ENCODE measurements at regions not wholly inside any gene's neighbourhood (a gene's known extent, or its start where the extent isn't known, plus 50 kb on each side); places are given as distances from the start of the nearest gene placed in this dataset.

GRCh38 chr9:19681846-19682245 lies 107.0 kb downstream of the SLC24A2 start:
- Histone ChIP-seq H3K4me3 (no peak overlapping the region), H3K4me1 (replicated peaks) (no peaks in the 10 kb centered on the region), H3K36me3 (no peaks in the 10 kb centered on the region), H3K9me3 (no peaks in the 10 kb centered on the region), H3K27ac (no peak overlapping the region), H3K27me3 (replicated peaks; ENCODE audit: insufficient read depth) (no peaks in the 10 kb centered on the region)
- TF ChIP-seq POLR2A (IDR thresholded peaks at IDR 0.05) (no peak), POLR2AphosphoS5 (IDR thresholded peaks at IDR 0.05) (no peak), CTCF (IDR thresholded peaks at IDR 0.05) (no peak)
- intact Hi-C loops (cut with DNase I) = no loop called here
- DNase-seq (ENCODE audit: low spot score) = no peak
- WGBS = 81% methylated on average over 3 of the region's 3 CpGs

- H3K9me3 ChIP-seq = no peaks in the 10 kb centered on the region
- H3K27ac ChIP-seq = no peak overlapping the region
- no peaks in the 10 kb centered on the region for H3K27me3 ChIP-seq (replicated peaks; ENCODE audit: insufficient read depth)
- intact Hi-C loops (cut with DNase I) = no loop called here
- no peak overlapping the region for H3K4me3 ChIP-seq
- DNase-seq (ENCODE audit: low spot score) = no peak
- H3K36me3 ChIP-seq = no peaks in the 10 kb centered on the region
- H3K4me1 ChIP-seq (replicated peaks) = no peaks in the 10 kb centered on the region
- 73% methylated on average over 5 of the region's 5 CpGs for WGBS
- no peak for TF ChIP-seq POLR2A (IDR thresholded peaks at IDR 0.05)
- TF ChIP-seq CTCF (IDR thresholded peaks at IDR 0.05) = no peak
- no peak for TF ChIP-seq POLR2AphosphoS5 (IDR thresholded peaks at IDR 0.05)
Measured at GRCh38 chr9:19677924-19678323, 110.9 kb downstream of the SLC24A2 start.

- Histone ChIP-seq H3K36me3 (no peaks in the 10 kb centered on the region), H3K27ac (no peak overlapping the region), H3K4me3 (no peak overlapping the region), H3K9me3 (no peaks in the 10 kb centered on the region), H3K4me1 (replicated peaks) (no peaks in the 10 kb centered on the region), H3K27me3 (replicated peaks; ENCODE audit: insufficient read depth) (no peaks in the 10 kb centered on the region)
- intact Hi-C loops (cut with DNase I) = no loop called here
- no peak for TF ChIP-seq POLR2AphosphoS5 (IDR thresholded peaks at IDR 0.05)
- TF ChIP-seq CTCF (IDR thresholded peaks at IDR 0.05) = no peak
- no peak for TF ChIP-seq POLR2A (IDR thresholded peaks at IDR 0.05)
- WGBS = 75% methylated on average over 9 of the region's 9 CpGs
- no peak for DNase-seq (ENCODE audit: low spot score)
Measured at GRCh38 chr9:19675492-19675891, 113.3 kb downstream of the SLC24A2 start.

- H3K27me3 ChIP-seq (replicated peaks; ENCODE audit: insufficient read depth) = no peaks in the 10 kb centered on the region
- no peak for DNase-seq (ENCODE audit: low spot score)
- H3K9me3 ChIP-seq = no peaks in the 10 kb centered on the region
- no peak overlapping the region for H3K27ac ChIP-seq
- no peak overlapping the region for H3K4me3 ChIP-seq
- H3K36me3 ChIP-seq = no peaks in the 10 kb centered on the region
- TF ChIP-seq POLR2AphosphoS5 (IDR thresholded peaks at IDR 0.05) (no peak), CTCF (IDR thresholded peaks at IDR 0.05) (no peak)
- no peaks in the 10 kb centered on the region for H3K4me1 ChIP-seq (replicated peaks)
- intact Hi-C loops (cut with DNase I) = no loop called here
Measured at GRCh38 chr9:19666575-19666974, 122.3 kb downstream of the SLC24A2 start.

- intact Hi-C loops (cut with DNase I) = no loop called here
- no peak for DNase-seq (ENCODE audit: low spot score)
- H3K4me3 ChIP-seq = no peak overlapping the region
- no peaks in the 10 kb centered on the region for H3K4me1 ChIP-seq (replicated peaks)
- 90% methylated on average over 9 of the region's 9 CpGs for WGBS
- TF ChIP-seq CTCF (IDR thresholded peaks at IDR 0.05) (no peak), POLR2A (IDR thresholded peaks at IDR 0.05) (no peak), POLR2AphosphoS5 (IDR thresholded peaks at IDR 0.05) (no peak)
- no peak overlapping the region for H3K27ac ChIP-seq
- no peaks in the 10 kb centered on the region for H3K36me3 ChIP-seq
- H3K27me3 ChIP-seq (replicated peaks; ENCODE audit: insufficient read depth) = no peaks in the 10 kb centered on the region
- H3K9me3 ChIP-seq = no peaks in the 10 kb centered on the region
Measured at GRCh38 chr9:19665146-19665863, 123.5 kb downstream of the SLC24A2 start.

Measured in prostate gland (tissue), 2 donors.